ENCODE measurements at regions not wholly inside any gene's neighbourhood (a gene's known extent, or its start where the extent isn't known, plus 50 kb on each side); places are given as distances from the start of the nearest gene placed in this dataset.

DNA sequence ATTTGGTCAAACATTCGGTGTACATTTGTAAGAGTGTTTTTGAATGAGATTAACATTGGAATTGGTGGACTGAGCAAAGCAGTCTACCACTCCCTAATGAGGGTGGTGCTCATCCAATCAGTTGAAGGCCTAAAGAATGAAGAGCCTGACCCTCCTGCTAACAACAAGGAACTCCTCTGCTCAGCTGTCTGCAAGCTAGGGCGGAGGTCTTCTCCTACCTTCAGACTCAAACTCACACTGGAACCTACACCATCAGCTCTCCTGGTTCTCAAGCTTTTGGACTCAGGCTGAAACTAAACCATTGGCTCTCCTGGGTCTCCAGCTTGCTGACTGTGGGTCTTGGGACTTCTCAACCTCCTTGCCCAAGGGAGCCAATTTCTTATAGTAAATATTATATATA lies 55.5 kb upstream of the NPAS2 start:
- H3K27ac ChIP-seq: no peak overlapping the region
- H3K36me3 ChIP-seq: no peaks in the 10 kb centered on the region
- DNase-seq (ENCODE audit: low spot score): no peak
- TF ChIP-seq, protein P1, sequence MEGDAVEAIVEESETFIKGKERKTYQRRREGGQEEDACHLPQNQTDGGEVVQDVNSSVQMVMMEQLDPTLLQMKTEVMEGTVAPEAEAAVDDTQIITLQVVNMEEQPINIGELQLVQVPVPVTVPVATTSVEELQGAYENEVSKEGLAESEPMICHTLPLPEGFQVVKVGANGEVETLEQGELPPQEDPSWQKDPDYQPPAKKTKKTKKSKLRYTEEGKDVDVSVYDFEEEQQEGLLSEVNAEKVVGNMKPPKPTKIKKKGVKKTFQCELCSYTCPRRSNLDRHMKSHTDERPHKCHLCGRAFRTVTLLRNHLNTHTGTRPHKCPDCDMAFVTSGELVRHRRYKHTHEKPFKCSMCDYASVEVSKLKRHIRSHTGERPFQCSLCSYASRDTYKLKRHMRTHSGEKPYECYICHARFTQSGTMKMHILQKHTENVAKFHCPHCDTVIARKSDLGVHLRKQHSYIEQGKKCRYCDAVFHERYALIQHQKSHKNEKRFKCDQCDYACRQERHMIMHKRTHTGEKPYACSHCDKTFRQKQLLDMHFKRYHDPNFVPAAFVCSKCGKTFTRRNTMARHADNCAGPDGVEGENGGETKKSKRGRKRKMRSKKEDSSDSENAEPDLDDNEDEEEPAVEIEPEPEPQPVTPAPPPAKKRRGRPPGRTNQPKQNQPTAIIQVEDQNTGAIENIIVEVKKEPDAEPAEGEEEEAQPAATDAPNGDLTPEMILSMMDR (IDR thresholded peaks at IDR 0.05): no peak
- no peaks in the 10 kb centered on the region for H3K27me3 ChIP-seq
- H3K4me1 ChIP-seq: no peaks in the 10 kb centered on the region
- H3K4me3 ChIP-seq: no peak overlapping the region
- no peaks in the 10 kb centered on the region for H3K9me3 ChIP-seq

DNA sequence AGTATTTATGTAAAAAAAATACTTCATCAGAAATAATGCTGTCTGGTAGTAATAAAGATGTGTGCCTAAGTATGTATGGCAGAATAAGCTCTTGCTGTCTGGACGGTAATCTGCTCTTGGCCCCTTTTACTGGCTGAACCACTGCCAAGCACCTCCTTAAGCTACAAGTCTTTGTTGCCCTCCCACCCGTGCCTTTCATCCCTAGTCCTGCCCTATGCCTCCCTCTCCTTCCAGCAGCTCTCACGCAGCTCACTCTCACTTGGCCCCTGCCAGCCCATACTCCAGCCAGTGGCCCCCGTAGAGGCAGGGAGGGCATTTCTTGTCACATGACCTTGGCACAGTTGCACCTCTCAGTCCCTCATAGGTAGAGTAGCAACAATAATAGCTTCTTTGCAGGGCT lies 54.5 kb upstream of the NPAS2 start:
- Histone ChIP-seq H3K27me3 (no peaks in the 10 kb centered on the region), H3K9me3 (no peaks in the 10 kb centered on the region), H3K27ac (no peak overlapping the region), H3K4me1 (no peaks in the 10 kb centered on the region), H3K36me3 (no peaks in the 10 kb centered on the region), H3K4me3 (no peak overlapping the region)
- DNase-seq (ENCODE audit: low spot score): no peak
- TF ChIP-seq, protein P1 (IDR thresholded peaks at IDR 0.05): no peak

DNA sequence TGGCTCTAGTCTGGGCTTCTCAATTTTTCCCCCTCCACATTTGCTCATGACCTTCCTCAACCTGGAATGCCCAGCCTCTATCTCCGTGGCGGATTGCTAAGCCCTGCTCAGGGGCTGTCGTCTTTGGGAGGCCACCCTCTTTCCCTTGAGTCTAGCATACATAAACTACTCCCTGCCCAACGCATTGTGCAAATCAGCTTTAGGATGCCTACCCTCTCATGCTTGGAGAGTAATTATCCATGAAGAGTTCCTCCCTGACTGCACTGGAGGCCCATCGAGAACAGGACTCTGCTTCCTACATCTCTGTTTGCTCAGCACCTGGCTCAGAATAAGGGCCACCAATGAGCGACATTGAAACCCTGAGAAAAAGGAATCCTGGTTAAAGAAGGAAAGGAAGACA lies 53.7 kb upstream of the NPAS2 start:
- no peak for DNase-seq (ENCODE audit: low spot score)
- Histone ChIP-seq H3K4me1 (no peaks in the 10 kb centered on the region), H3K27ac (no peak overlapping the region), H3K9me3 (no peaks in the 10 kb centered on the region), H3K4me3 (no peak overlapping the region), H3K36me3 (no peaks in the 10 kb centered on the region), H3K27me3 (no peaks in the 10 kb centered on the region)
- TF ChIP-seq, protein P1 (IDR thresholded peaks at IDR 0.05): no peak

DNA sequence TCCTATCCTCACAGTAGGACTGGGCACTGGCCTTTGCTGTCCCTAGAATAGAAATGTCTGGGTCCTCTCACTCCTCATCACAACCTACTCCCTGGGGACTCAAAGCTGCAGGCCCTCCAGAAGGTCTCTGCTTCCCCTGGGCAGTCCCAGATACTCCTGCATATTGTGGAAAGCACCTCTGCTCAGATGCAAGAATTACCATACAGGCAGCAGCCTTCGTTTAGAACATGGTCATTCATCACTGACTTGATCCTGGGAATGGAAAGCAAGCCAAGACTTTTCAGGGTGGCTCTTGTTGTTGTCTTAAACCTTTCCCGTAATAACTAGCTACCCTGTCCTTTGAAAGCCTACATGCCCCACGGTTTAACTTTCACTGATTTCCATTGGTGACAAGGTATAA lies 53.1 kb upstream of the NPAS2 start:
- no peaks in the 10 kb centered on the region for H3K4me1 ChIP-seq
- no peaks in the 10 kb centered on the region for H3K27me3 ChIP-seq
- H3K9me3 ChIP-seq: no peaks in the 10 kb centered on the region
- H3K36me3 ChIP-seq: no peaks in the 10 kb centered on the region
- TF ChIP-seq, protein P1 (IDR thresholded peaks at IDR 0.05): no peak
- no peak overlapping the region for H3K27ac ChIP-seq
- no peak overlapping the region for H3K4me3 ChIP-seq
- DNase-seq (ENCODE audit: low spot score): no peak

DNA sequence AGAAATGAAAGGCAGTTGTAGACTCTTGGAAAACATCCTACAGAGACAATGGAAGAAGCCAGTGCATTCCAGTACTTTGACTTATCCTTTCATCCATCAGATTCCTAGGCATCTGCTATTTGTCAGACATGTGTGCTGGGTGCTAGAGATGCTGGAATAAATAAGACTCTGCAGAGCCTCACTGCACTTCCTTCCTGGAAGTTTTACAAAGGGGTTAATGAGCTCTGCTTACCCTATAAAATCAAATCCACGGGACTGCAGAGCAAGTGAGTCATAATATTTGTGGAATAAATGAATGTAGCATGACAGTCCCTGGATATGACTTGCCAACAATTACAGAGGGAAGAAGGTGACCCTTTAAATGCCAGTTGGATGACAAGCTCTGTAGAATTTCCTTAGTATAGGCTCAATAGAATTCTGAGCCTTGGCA lies 52.7 kb upstream of the NPAS2 start:
- Histone ChIP-seq H3K4me3 (no peak overlapping the region), H3K27ac (no peak overlapping the region), H3K9me3 (no peaks in the 10 kb centered on the region), H3K27me3 (no peaks in the 10 kb centered on the region), H3K4me1 (no peaks in the 10 kb centered on the region), H3K36me3 (no peaks in the 10 kb centered on the region)
- TF ChIP-seq, protein P1 (IDR thresholded peaks at IDR 0.05): no peak
- no peak for DNase-seq (ENCODE audit: low spot score)

Data from right atrium auricular region (tissue), 2 donors.